ENCODE measurements at regions not wholly inside any gene's neighbourhood (a gene's known extent, or its start where the extent isn't known, plus 50 kb on each side); places are given as distances from the start of the nearest gene placed in this dataset.
"Not testable (repeated sequence)": the region's sequence is repeated elsewhere in the genome, so short reads cannot be mapped to it uniquely, and the experiment has no call there.

DNA sequence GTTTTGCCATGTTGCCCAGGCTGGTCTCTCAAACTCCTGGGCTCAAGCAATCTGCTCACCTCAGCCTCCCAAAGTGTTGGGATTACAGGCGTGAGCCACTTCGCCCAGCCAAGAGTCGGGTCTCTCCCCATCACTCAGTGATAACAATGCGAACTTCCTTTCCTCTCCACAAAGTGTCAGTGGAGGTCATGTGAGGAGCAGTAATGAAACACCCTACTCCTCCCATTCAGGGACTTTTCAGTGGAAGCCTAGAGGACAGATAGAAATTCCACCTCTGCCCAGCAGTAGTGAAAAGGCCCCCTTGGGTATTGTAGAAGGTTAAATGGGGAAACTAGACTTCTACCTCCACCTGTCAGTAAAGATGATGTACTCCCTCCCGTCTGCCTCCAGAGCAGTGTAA is 141.9 kb upstream of the STK26 start:
- Histone ChIP-seq H3K4me1 (ENCODE audit: insufficient read depth, low read length) (no peaks in the 10 kb centered on the region), H3K9me3 (ENCODE audit: control insufficient read depth in 1 of 2, low read length in 2 of 2) (no peaks in the 10 kb centered on the region), H3K36me3 (ENCODE audit: insufficient read depth, low read length) (no peaks in the 10 kb centered on the region), H3K4me3 (ENCODE audit: low read length in 2 of 2) (no peak overlapping the region), H3K27ac (ENCODE audit: low read depth, low read length) (no peak overlapping the region), H3K27me3 (ENCODE audit: insufficient read depth, low read length) (no peaks in the 10 kb centered on the region)
- H3K27me3 Mint-ChIP-seq: no peaks in the 10 kb centered on the region
- no peak overlapping the region for H3K4me3 Mint-ChIP-seq
- POLR2A ChIA-PET (ENCODE audit: partially characterized antibody): interaction anchor here (0.8 kb wide), 1 partner anchor 142 kb away, joined by 3 read pairs; the partner anchor contains the start of gene STK26
- no peaks in the 10 kb centered on the region for H3K36me3 Mint-ChIP-seq
- no peak for DNase-seq
- CTCF ChIA-PET (ENCODE audit: partially characterized antibody): no interaction called here
- H3K9me3 Mint-ChIP-seq: no peaks in the 10 kb centered on the region
- no peaks in the 10 kb centered on the region for H3K4me1 Mint-ChIP-seq
- H3K27ac Mint-ChIP-seq: no peak overlapping the region
- intact Hi-C loops (cut with micrococcal nuclease): no loop called here

GRCh38 chrX:131885042-131885441 is 138.1 kb upstream of the STK26 start:
- H3K4me1 ChIP-seq (ENCODE audit: insufficient read depth, low read length); DNase-seq; H3K27me3 ChIP-seq (ENCODE audit: insufficient read depth, low read length); H3K36me3 Mint-ChIP-seq; H3K9me3 Mint-ChIP-seq; intact Hi-C loops (cut with micrococcal nuclease); CTCF ChIA-PET (ENCODE audit: partially characterized antibody); H3K9me3 ChIP-seq (ENCODE audit: control insufficient read depth in 1 of 2, low read length in 2 of 2); H3K27me3 Mint-ChIP-seq; H3K4me1 Mint-ChIP-seq; H3K4me3 Mint-ChIP-seq; H3K4me3 ChIP-seq (ENCODE audit: low read length in 2 of 2); H3K27ac Mint-ChIP-seq; POLR2A ChIA-PET (ENCODE audit: partially characterized antibody); H3K27ac ChIP-seq (ENCODE audit: low read depth, low read length); H3K36me3 ChIP-seq (ENCODE audit: insufficient read depth, low read length): not testable (repeated sequence)

GRCh38 chrX:131893857-131894256 is 129.2 kb upstream of the STK26 start:
- H3K27ac ChIP-seq (ENCODE audit: low read depth, low read length); intact Hi-C loops (cut with micrococcal nuclease); H3K27ac Mint-ChIP-seq; POLR2A ChIA-PET (ENCODE audit: partially characterized antibody); H3K4me1 ChIP-seq (ENCODE audit: insufficient read depth, low read length); H3K36me3 Mint-ChIP-seq; H3K4me3 ChIP-seq (ENCODE audit: low read length in 2 of 2); H3K4me3 Mint-ChIP-seq; DNase-seq; H3K9me3 ChIP-seq (ENCODE audit: control insufficient read depth in 1 of 2, low read length in 2 of 2); CTCF ChIA-PET (ENCODE audit: partially characterized antibody); H3K36me3 ChIP-seq (ENCODE audit: insufficient read depth, low read length); H3K27me3 ChIP-seq (ENCODE audit: insufficient read depth, low read length); H3K4me1 Mint-ChIP-seq; H3K27me3 Mint-ChIP-seq; H3K9me3 Mint-ChIP-seq: not testable (repeated sequence)

GRCh38 chrX:131894995-131895394 is 128.1 kb upstream of the STK26 start:
- no peak for DNase-seq

DNA sequence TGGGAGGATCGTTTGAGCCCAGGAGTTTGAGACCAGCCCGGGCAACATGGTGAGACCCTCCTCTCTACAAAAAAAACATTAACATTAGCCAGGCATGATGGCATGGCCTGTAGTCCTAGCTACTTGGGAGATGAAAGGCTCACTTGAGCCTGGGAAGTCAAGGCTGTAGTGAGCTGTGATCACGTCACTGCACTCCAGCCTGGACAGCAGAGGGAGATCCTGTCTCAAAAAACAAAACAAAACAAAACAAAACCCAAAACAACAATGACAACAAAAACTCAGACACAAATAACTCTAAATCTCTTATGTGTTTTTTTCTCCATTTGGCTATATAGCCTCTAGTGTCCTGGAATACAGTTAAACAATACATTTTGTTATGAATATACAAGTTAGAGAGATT is 127.3 kb upstream of the STK26 start:
- no peak overlapping the region for H3K27ac Mint-ChIP-seq
- POLR2A ChIA-PET (ENCODE audit: partially characterized antibody): interaction anchor here (1.2 kb wide), 1 partner anchor 324 kb away, joined by 6 read pairs; the partner anchor contains the start of gene RAP2C
- Histone ChIP-seq H3K36me3 (ENCODE audit: insufficient read depth, low read length) (no peaks in the 10 kb centered on the region), H3K27ac (ENCODE audit: low read depth, low read length) (no peak overlapping the region), H3K9me3 (ENCODE audit: control insufficient read depth in 1 of 2, low read length in 2 of 2) (no peaks in the 10 kb centered on the region), H3K4me3 (ENCODE audit: low read length in 2 of 2) (no peak overlapping the region), H3K27me3 (ENCODE audit: insufficient read depth, low read length) (no peaks in the 10 kb centered on the region), H3K4me1 (ENCODE audit: insufficient read depth, low read length) (no peaks in the 10 kb centered on the region)
- no peaks in the 10 kb centered on the region for H3K4me1 Mint-ChIP-seq
- CTCF ChIA-PET (ENCODE audit: partially characterized antibody): interaction anchor here (0.7 to 1.6 kb wide), 7 partner anchors 90 to 718 kb away, joined by 3 to 6 read pairs (median 3); partner anchors contain the start of gene STK26
- H3K4me3 Mint-ChIP-seq: no peak overlapping the region
- no peaks in the 10 kb centered on the region for H3K27me3 Mint-ChIP-seq
- no peak for DNase-seq
- H3K9me3 Mint-ChIP-seq: no peaks in the 10 kb centered on the region
- intact Hi-C loops (cut with micrococcal nuclease): no loop called here
- no peaks in the 10 kb centered on the region for H3K36me3 Mint-ChIP-seq

More at GRCh38 chrX:131894995-131895394, 128.1 kb upstream of the STK26 start:
- no peaks in the 10 kb centered on the region for H3K27me3 ChIP-seq (ENCODE audit: insufficient read depth, low read length)
- Mint-ChIP-seq H3K4me1 (no peaks in the 10 kb centered on the region), H3K4me3 (no peak overlapping the region), H3K9me3 (no peaks in the 10 kb centered on the region), H3K27ac (no peak overlapping the region), H3K27me3 (no peaks in the 10 kb centered on the region), H3K36me3 (no peaks in the 10 kb centered on the region)
- H3K27ac ChIP-seq (ENCODE audit: low read depth, low read length): no peak overlapping the region
- ChIA-PET CTCF (ENCODE audit: partially characterized antibody) (interaction anchor here (1.0 to 1.5 kb wide), 3 partner anchors 127 to 196 kb away, joined by 3 to 6 read pairs (median 4); partner anchors contain the start of gene STK26), POLR2A (ENCODE audit: partially characterized antibody) (no interaction called here)
- no peaks in the 10 kb centered on the region for H3K9me3 ChIP-seq (ENCODE audit: control insufficient read depth in 1 of 2, low read length in 2 of 2)
- H3K4me3 ChIP-seq (ENCODE audit: low read length in 2 of 2): no peak overlapping the region
- intact Hi-C loops (cut with micrococcal nuclease): no loop called here
- H3K36me3 ChIP-seq (ENCODE audit: insufficient read depth, low read length): no peaks in the 10 kb centered on the region
- H3K4me1 ChIP-seq (ENCODE audit: insufficient read depth, low read length): no peaks in the 10 kb centered on the region

DNA sequence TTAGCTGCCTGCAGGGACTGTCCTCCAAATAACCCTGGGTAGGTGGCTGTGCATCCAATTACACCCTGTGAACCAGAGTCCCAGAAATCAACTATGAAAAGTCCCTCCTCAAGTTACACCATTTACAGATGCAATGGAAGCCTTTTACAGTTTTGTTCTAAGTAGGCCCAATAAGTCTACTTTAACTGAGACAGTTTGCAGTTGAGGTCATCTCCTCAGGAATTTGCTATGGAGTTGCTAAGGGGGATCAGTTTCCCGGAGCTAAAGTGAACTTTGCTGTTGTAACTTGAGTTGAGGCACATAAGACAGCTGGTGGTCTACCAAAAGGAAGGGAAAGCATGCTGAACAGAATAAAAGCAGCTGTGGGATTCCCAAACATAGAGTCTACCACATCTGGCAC is 121.6 kb upstream of the STK26 start:
- Histone ChIP-seq H3K27ac (ENCODE audit: low read depth, low read length) (no peak overlapping the region), H3K4me3 (ENCODE audit: low read length in 2 of 2) (no peak overlapping the region), H3K27me3 (ENCODE audit: insufficient read depth, low read length) (no peaks in the 10 kb centered on the region), H3K36me3 (ENCODE audit: insufficient read depth, low read length) (no peaks in the 10 kb centered on the region), H3K9me3 (ENCODE audit: control insufficient read depth in 1 of 2, low read length in 2 of 2) (no peaks in the 10 kb centered on the region), H3K4me1 (ENCODE audit: insufficient read depth, low read length) (no peaks in the 10 kb centered on the region)
- DNase-seq: no peak
- Mint-ChIP-seq H3K27me3 (no peaks in the 10 kb centered on the region), H3K9me3 (no peaks in the 10 kb centered on the region), H3K4me1 (no peaks in the 10 kb centered on the region), H3K4me3 (no peak overlapping the region), H3K36me3 (no peaks in the 10 kb centered on the region), H3K27ac (no peak overlapping the region)
- ChIA-PET CTCF (ENCODE audit: partially characterized antibody) (no interaction called here), POLR2A (ENCODE audit: partially characterized antibody) (no interaction called here)
- intact Hi-C loops (cut with micrococcal nuclease): no loop called here

DNA sequence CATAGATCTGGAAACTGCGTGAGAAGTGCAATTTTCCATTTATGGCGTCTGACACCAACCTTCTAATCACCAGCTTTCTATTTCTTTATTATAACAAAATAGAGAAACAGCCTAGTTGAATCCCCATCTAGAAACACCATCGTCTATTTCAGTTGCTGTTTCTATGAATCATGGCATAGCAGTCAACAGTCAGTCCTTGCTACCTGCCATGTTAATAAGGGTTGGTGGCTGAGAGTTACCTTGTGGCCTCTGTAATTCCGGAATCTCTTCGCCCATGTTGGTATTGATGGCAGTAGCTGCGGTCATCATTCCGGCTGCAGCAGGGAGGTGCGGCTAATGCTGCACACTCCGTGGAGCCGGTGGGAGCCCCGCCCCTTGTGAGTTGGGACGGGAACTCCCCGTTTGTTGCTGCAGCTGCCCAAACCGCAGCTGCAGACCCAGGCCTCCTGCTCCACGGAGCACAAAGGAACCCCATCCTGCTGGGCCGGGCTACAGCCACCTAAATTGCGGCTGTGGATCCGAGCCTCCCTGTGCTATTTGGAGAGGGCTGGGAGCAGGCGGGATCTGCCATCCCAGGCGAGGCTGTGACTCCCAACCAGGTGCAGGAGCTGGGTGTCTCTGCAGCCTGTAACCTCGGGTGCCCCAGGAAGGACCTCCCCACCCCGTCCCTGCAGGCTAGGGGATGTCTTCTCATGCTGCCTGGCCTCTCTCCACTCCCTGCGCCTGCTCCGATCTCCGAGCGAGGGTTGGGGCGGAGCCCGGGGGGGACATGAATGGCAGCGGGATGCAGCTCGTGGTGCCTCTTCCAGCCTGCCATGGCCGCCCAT is 115.4 kb upstream of the STK26 start:
- no peaks in the 10 kb centered on the region for H3K27me3 ChIP-seq (ENCODE audit: insufficient read depth, low read length)
- Mint-ChIP-seq H3K9me3 (no peaks in the 10 kb centered on the region), H3K27ac (no peak overlapping the region), H3K36me3 (no peaks in the 10 kb centered on the region), H3K4me3 (no peak overlapping the region), H3K4me1 (no peaks in the 10 kb centered on the region), H3K27me3 (no peaks in the 10 kb centered on the region)
- no peaks in the 10 kb centered on the region for H3K4me1 ChIP-seq (ENCODE audit: insufficient read depth, low read length)
- no peak for DNase-seq
- no peaks in the 10 kb centered on the region for H3K36me3 ChIP-seq (ENCODE audit: insufficient read depth, low read length)
- no peak overlapping the region for H3K4me3 ChIP-seq (ENCODE audit: low read length in 2 of 2)
- H3K9me3 ChIP-seq (ENCODE audit: control insufficient read depth in 1 of 2, low read length in 2 of 2): no peaks in the 10 kb centered on the region
- ChIA-PET CTCF (ENCODE audit: partially characterized antibody) (no interaction called here), POLR2A (ENCODE audit: partially characterized antibody) (no interaction called here)
- intact Hi-C loops (cut with micrococcal nuclease): no loop called here
- H3K27ac ChIP-seq (ENCODE audit: low read depth, low read length): no peak overlapping the region

Data from CD4-positive, alpha-beta memory T cell (primary cell).